ENCODE measurements at regions not wholly inside any gene's neighbourhood (a gene's known extent, or its start where the extent isn't known, plus 50 kb on each side); places are given as distances from the start of the nearest gene placed in this dataset.

DNA sequence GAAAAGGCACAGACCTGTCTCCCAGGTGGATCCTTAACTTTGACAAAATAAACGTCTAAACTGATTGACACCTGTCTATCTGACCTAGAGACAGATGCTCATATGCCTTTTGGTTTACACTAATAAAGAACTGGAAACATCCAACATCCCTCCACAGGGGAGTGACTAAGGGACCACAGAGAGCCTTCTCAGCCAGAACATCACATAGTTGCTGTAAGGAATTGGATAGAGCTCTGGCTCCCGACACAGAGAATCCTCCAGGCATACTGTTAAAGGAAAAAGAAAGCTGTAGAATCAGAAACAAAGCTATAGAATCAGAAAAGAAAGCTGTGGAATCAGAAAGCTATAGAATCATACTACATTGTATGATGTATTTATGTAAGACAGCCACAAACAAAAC is 258.8 kb downstream of the STK31 start:
- H3K4me3 ChIP-seq (ENCODE audit: low read depth, low read length) = no peak overlapping the region
- DNase-seq (ENCODE audit: low read depth) = no peak
- TF ChIP-seq, protein P1, sequence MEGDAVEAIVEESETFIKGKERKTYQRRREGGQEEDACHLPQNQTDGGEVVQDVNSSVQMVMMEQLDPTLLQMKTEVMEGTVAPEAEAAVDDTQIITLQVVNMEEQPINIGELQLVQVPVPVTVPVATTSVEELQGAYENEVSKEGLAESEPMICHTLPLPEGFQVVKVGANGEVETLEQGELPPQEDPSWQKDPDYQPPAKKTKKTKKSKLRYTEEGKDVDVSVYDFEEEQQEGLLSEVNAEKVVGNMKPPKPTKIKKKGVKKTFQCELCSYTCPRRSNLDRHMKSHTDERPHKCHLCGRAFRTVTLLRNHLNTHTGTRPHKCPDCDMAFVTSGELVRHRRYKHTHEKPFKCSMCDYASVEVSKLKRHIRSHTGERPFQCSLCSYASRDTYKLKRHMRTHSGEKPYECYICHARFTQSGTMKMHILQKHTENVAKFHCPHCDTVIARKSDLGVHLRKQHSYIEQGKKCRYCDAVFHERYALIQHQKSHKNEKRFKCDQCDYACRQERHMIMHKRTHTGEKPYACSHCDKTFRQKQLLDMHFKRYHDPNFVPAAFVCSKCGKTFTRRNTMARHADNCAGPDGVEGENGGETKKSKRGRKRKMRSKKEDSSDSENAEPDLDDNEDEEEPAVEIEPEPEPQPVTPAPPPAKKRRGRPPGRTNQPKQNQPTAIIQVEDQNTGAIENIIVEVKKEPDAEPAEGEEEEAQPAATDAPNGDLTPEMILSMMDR (IDR thresholded peaks at IDR 0.05; ENCODE audit: insufficient read depth, low read depth, low read length, missing control alignments) = no peak

GRCh38 chr7:23969443-23969842 is 259.4 kb downstream of the STK31 start:
- no peak for DNase-seq (ENCODE audit: low read depth)
- TF ChIP-seq, protein P1 (IDR thresholded peaks at IDR 0.05; ENCODE audit: insufficient read depth, low read depth, low read length, missing control alignments) = no peak
- no peak overlapping the region for H3K4me3 ChIP-seq (ENCODE audit: low read depth, low read length)

GRCh38 chr7:23970193-23970592 is 260.2 kb downstream of the STK31 start:
- DNase-seq (ENCODE audit: low read depth) = no peak
- TF ChIP-seq, protein P1 (IDR thresholded peaks at IDR 0.05; ENCODE audit: insufficient read depth, low read depth, low read length, missing control alignments) = no peak
- H3K4me3 ChIP-seq (ENCODE audit: low read depth, low read length) = no peak overlapping the region

DNA sequence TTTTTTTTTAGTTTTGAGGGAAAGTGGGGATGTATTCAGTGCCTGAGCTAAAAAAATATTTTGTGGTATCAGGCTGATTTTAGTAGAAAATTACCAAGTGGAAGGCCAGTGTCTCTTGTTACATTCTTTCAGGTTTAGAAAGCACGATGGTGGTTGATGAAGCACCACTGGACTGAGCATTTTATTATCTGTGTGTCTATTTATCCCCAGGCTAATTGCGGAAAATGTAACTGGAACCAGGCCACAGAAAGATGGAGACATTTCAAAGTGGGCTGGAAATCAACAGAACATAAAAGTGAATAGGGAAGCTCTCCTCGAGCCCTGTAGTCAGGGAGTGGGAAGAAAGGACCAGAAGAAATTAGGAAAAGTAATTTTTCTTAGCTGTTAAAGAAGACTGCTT is 261.0 kb downstream of the STK31 start:
- DNase-seq (ENCODE audit: low read depth) = no peak
- no peak overlapping the region for H3K4me3 ChIP-seq (ENCODE audit: low read depth, low read length)
- TF ChIP-seq, protein P1 (IDR thresholded peaks at IDR 0.05; ENCODE audit: insufficient read depth, low read depth, low read length, missing control alignments) = no peak

- H3K4me3 ChIP-seq (ENCODE audit: low read depth, low read length) = no peak overlapping the region
- TF ChIP-seq, protein P1 (IDR thresholded peaks at IDR 0.05; ENCODE audit: insufficient read depth, low read depth, low read length, missing control alignments) = no peak
- no peak for DNase-seq (ENCODE audit: low read depth)
Measured at GRCh38 chr7:23972057-23972456, 262.0 kb downstream of the STK31 start.

GRCh38 chr7:23973264-23973663 is 263.2 kb downstream of the STK31 start:
- H3K4me3 ChIP-seq (ENCODE audit: low read depth, low read length) = no peak overlapping the region
- TF ChIP-seq, protein P1 (IDR thresholded peaks at IDR 0.05; ENCODE audit: insufficient read depth, low read depth, low read length, missing control alignments) = no peak
- no peak for DNase-seq (ENCODE audit: low read depth)

DNA sequence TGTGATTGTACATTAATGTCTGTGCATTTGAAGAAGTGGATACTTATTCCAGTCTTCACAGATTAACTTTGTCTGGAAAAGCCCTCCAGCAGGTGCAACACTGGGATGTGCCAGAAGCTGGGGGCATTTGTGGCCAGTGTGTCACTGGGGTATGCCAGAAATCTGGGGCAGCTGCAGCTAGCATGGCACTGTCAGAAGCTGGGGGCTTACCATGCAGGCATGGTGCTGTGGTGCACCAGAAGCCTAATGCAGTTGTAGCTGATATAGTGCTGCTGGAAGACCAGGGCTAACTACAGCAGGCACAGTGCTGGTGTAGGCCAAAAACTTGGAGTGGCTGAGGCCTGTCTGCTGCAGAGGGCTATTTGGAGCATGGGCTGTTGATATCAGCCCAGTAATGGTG is 270.1 kb downstream of the STK31 start:
- TF ChIP-seq, protein P1 (IDR thresholded peaks at IDR 0.05; ENCODE audit: insufficient read depth, low read depth, low read length, missing control alignments) = no peak
- H3K4me3 ChIP-seq (ENCODE audit: low read depth, low read length) = no peak overlapping the region
- DNase-seq (ENCODE audit: low read depth) = no peak

Measured in GM12865 (cell line).